Panc1 (cell line): ENCODE measurements at regions not wholly inside any gene's neighbourhood (a gene's known extent, or its start where the extent isn't known, plus 50 kb on each side); places are given as distances from the start of the nearest gene placed in this dataset.

Experiments used
- ATAC-seq: fragments of 200-7000 bp; cut with Tn5 transposase; 2 replicates; pipeline ENCODE4 v1.9.1; 2020; ENCODE audit warnings: mild to moderate bottlenecking, moderate library complexity
- BruUV-seq: library from RNA; stranded (reverse); fragments of 400-500 nt; replicated peaks from 2 replicates; lab custom pipeline; 2021; lab: Mats Ljungman, UMichigan
- CTCF ChIA-PET: fragments of 300-600 bp; sonication (Branson Sonifier 250); formaldehyde crosslinking; loops from one replicate; lab custom pipeline; 2022; ENCODE audit warnings: antibody characterized with exemption; lab: Charles Lee
- POLR2A ChIA-PET: fragments of 300-600 bp; sonication (Branson Sonifier 250); formaldehyde crosslinking; loops from one replicate; lab custom pipeline; 2022; ENCODE audit warnings: antibody characterized with exemption; lab: Charles Lee
- DNase-seq: peaks from one replicate; pipeline ENCODE4 v3.0.0-alpha.2; 2010; ENCODE audit warnings: low read depth, low spot score
- H3K27ac ChIP-seq: 2 replicates; pipeline ENCODE4 v1.5.1; 2011; ENCODE audit warnings: mild to moderate bottlenecking, low read length, inconsistent platforms
- H3K27me3 ChIP-seq: fragments of 200-500 bp; sonication (Bioruptor generic); 2 replicates; pipeline ENCODE4 v1.6.0; 2014; ENCODE audit warnings: low read length, inconsistent platforms; ENCODE audit not compliant: control insufficient read depth, insufficient read depth
- H3K36me3 ChIP-seq: fragments of 200-500 bp; sonication (Bioruptor generic); 2 replicates; pipeline ENCODE4 v1.5.1; 2014; ENCODE audit warnings: inconsistent platforms, mild to moderate bottlenecking, low read length, moderate library complexity; ENCODE audit not compliant: control insufficient read depth, insufficient read depth
- H3K4me1 ChIP-seq: 2 replicates; pipeline ENCODE4 v1.5.1; 2011; ENCODE audit warnings: inconsistent platforms, mild to moderate bottlenecking, low read length, moderate library complexity; ENCODE audit not compliant: control insufficient read depth, insufficient read depth
- H3K4me3 ChIP-seq, 2 experiments: 2 replicates each; pipeline ENCODE4 v1.5.1; 2011 to 2012; ENCODE audit warnings: low read depth in 2 of 2, low read length in 2 of 2, mild to moderate bottlenecking in 2 of 2, inconsistent platforms in 1 of 2, moderate library complexity in 1 of 2
- H3K9me3 ChIP-seq: fragments of 200-500 bp; sonication (Bioruptor generic); 2 replicates; pipeline ENCODE4 v1.5.1; 2014; ENCODE audit warnings: low read depth, mild to moderate bottlenecking, inconsistent platforms, low read length, moderate library complexity; ENCODE audit not compliant: control insufficient read depth, insufficient read depth
- POLR2AphosphoS5 ChIP-seq: IDR thresholded peaks from 2 replicates; pipeline ENCODE4 v1.6.1; 2012; ENCODE audit warnings: mild to moderate bottlenecking, low read depth, low read length, moderate library complexity
- SIN3A ChIP-seq: IDR thresholded peaks from 2 replicates; pipeline ENCODE4 v1.6.1; 2012; ENCODE audit warnings: low read depth, mild to moderate bottlenecking, low read length, moderate library complexity, borderline replicate concordance; ENCODE audit not compliant: insufficient read depth
- TCF7L2 ChIP-seq: IDR thresholded peaks from 2 replicates; pipeline ENCODE4 v1.6.1; 2011; ENCODE audit warnings: mild to moderate bottlenecking, low read depth, low read length, inconsistent platforms
- in situ Hi-C: cut with HindIII; loops from 2 replicates; pipeline ENCODE4 v1.10.0; 2016; ENCODE audit warnings: low sequenced_read_pairs, low pct_unique_long_range_greater_than_20kb
- intact Hi-C: fragments of 100-400 bp; cut with micrococcal nuclease; formaldehyde crosslinking; loops from one replicate; pipeline ENCODE4 v1.10.0; 2022; ENCODE audit not compliant: unreplicated experiment
- TF ChIP-seq, protein P1 (sequence below), 2 experiments: IDR thresholded peaks; 2 replicates each; pipeline ENCODE4 v1.6.1; 2011 to 2012; ENCODE audit warnings: low read depth in 2 of 2, control low read depth in 1 of 2, low read length in 1 of 2, mild to moderate bottlenecking in 1 of 2, moderate library complexity in 1 of 2; ENCODE audit not compliant: insufficient read depth in 1 of 2
- TF ChIP-seq, protein P2 (sequence below): fragments of 450-650 bp; IDR thresholded peaks from 2 replicates; pipeline ENCODE4 v1.5.1; 2017; ENCODE audit warnings: mild to moderate bottlenecking

DNA sequence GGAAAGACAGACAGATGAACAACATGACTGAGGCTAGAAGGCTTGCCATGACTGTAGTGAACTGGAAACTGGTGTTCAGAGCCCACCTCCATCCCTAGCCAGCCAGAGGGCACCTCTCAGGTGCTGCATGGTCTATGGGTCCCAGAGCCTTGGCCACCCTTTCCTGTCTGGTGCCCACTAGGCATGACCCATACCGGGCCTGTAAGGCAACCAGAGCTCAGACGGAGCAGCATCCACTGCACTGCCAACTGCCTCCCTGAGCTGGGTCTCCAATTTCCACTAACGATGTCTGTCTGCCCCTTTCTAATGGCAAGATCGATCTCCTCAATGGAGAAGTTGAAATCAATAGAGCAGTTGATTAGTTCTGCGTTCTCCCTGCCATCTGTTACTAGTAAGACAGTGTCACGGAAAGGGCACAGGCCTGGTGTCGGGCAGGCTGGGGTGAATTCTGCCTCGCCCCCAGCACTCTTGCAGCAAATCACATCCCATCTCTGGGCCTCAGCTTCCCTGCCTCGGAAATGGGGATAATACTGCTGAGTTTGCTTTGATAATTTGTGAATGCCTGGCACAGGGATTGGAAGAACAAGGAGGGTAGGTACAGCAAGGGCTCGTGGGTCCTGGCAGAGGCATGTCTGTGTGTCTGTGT is 172.3 kb upstream of the MVB12B start:
- TF ChIP-seq TCF7L2 (no peak), POLR2AphosphoS5 (no peak), SIN3A (no peak)
- TF ChIP-seq, protein P1, sequence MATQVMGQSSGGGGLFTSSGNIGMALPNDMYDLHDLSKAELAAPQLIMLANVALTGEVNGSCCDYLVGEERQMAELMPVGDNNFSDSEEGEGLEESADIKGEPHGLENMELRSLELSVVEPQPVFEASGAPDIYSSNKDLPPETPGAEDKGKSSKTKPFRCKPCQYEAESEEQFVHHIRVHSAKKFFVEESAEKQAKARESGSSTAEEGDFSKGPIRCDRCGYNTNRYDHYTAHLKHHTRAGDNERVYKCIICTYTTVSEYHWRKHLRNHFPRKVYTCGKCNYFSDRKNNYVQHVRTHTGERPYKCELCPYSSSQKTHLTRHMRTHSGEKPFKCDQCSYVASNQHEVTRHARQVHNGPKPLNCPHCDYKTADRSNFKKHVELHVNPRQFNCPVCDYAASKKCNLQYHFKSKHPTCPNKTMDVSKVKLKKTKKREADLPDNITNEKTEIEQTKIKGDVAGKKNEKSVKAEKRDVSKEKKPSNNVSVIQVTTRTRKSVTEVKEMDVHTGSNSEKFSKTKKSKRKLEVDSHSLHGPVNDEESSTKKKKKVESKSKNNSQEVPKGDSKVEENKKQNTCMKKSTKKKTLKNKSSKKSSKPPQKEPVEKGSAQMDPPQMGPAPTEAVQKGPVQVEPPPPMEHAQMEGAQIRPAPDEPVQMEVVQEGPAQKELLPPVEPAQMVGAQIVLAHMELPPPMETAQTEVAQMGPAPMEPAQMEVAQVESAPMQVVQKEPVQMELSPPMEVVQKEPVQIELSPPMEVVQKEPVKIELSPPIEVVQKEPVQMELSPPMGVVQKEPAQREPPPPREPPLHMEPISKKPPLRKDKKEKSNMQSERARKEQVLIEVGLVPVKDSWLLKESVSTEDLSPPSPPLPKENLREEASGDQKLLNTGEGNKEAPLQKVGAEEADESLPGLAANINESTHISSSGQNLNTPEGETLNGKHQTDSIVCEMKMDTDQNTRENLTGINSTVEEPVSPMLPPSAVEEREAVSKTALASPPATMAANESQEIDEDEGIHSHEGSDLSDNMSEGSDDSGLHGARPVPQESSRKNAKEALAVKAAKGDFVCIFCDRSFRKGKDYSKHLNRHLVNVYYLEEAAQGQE (IDR thresholded peaks at IDR 0.05; ENCODE audit: insufficient read depth in 1 of 2, low read depth in 2 of 2, low read length in 1 of 2): no peak
- TF ChIP-seq, protein P2, sequence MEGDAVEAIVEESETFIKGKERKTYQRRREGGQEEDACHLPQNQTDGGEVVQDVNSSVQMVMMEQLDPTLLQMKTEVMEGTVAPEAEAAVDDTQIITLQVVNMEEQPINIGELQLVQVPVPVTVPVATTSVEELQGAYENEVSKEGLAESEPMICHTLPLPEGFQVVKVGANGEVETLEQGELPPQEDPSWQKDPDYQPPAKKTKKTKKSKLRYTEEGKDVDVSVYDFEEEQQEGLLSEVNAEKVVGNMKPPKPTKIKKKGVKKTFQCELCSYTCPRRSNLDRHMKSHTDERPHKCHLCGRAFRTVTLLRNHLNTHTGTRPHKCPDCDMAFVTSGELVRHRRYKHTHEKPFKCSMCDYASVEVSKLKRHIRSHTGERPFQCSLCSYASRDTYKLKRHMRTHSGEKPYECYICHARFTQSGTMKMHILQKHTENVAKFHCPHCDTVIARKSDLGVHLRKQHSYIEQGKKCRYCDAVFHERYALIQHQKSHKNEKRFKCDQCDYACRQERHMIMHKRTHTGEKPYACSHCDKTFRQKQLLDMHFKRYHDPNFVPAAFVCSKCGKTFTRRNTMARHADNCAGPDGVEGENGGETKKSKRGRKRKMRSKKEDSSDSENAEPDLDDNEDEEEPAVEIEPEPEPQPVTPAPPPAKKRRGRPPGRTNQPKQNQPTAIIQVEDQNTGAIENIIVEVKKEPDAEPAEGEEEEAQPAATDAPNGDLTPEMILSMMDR: no peak
- no peaks in the 10 kb centered on the region for H3K9me3 ChIP-seq
- H3K4me3 ChIP-seq: no peak overlapping the region
- no peaks in the 10 kb centered on the region for H3K36me3 ChIP-seq
- POLR2A ChIA-PET: no interaction called here
- no peaks in the 10 kb centered on the region for H3K4me1 ChIP-seq
- intact Hi-C loops (no loop called here), in situ Hi-C loops (no loop called here)
- BruUV-seq: no TSS peak
- H3K27ac ChIP-seq: no peak overlapping the region
- DNase-seq: no peak
- H3K27me3 ChIP-seq: no peaks in the 10 kb centered on the region
- CTCF ChIA-PET: no interaction called here
- no peak for ATAC-seq

DNA sequence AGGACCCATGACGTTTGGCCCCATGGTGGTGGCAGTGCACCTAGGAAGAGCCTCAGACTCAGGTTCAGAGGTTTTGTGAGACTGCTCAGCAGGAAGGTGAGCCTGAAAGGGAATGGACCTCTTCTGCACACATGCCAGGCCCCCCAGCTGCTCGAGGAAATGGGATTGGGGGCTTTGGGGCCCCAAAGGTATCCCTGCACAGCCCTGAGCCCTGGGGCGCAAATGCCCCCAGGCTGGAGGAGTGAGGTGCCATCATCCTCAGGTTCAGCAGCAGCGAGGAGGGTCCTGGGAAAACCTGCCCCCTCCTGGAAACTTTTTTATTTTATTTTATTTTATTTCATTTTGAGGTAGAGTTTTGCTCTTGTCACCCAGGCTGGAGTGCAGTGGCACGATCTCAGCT is 171.8 kb upstream of the MVB12B start:
- Histone ChIP-seq H3K27me3 (no peaks in the 10 kb centered on the region), H3K4me1 (no peaks in the 10 kb centered on the region), H3K4me3 (no peak overlapping the region), H3K36me3 (no peaks in the 10 kb centered on the region), H3K9me3 (no peaks in the 10 kb centered on the region), H3K27ac (no peak overlapping the region)
- DNase-seq (no peak), ATAC-seq (no peak)
- in situ Hi-C loops: no loop called here
- TF ChIP-seq, protein P1 (IDR thresholded peaks at IDR 0.05; ENCODE audit: insufficient read depth in 1 of 2, low read depth in 2 of 2, low read length in 1 of 2): no peak
- TF ChIP-seq SIN3A (no peak), POLR2AphosphoS5 (no peak), TCF7L2 (no peak)
- TF ChIP-seq, protein P2: no peak
- ChIA-PET CTCF (no interaction called here), POLR2A (no interaction called here)
- intact Hi-C loops: no loop called here
- BruUV-seq: no TSS peak
